ENCODE measurements at regions not wholly inside any gene's neighbourhood (a gene's known extent, or its start where the extent isn't known, plus 50 kb on each side); places are given as distances from the start of the nearest gene placed in this dataset.

DNA sequence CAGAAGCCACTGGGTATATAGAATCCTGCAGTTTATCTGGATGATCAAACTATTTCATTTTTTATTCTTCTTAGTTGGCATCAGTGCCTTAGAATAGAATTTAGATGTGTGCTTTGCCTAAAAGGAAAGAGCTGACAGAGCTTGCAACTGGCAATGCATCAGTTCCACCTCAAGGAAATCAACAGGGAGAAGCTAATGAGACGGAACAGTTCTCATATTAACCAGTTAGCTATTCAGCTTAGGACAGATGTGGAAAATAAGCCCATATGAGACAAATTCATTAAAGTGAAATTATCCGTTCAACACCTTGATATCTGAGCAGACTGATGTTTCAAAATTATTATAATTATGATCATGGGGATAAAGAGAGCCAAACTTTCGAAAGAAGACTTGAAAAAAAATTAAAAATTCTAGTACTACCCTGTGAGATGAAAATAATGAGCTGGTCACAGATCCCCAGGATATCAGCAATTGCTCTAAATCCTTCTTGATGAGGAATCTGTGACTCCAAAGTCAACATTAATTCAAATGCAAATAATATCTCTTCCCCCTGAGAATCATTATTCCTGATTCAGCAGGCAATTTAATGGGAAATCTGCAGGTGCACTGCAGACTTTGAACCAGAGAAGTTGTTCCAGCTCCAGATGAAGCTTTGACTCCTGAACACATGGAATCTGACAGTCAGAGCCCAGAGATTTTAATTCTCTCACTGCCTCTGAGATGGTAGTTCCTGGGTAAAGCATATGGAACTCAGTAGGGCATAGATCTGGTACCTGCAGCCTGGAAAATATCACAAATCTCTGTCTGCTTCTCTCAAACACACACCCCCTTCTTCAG, 486.8 kb downstream of the FOXO1 start:
- TF ChIP-seq, protein P1, sequence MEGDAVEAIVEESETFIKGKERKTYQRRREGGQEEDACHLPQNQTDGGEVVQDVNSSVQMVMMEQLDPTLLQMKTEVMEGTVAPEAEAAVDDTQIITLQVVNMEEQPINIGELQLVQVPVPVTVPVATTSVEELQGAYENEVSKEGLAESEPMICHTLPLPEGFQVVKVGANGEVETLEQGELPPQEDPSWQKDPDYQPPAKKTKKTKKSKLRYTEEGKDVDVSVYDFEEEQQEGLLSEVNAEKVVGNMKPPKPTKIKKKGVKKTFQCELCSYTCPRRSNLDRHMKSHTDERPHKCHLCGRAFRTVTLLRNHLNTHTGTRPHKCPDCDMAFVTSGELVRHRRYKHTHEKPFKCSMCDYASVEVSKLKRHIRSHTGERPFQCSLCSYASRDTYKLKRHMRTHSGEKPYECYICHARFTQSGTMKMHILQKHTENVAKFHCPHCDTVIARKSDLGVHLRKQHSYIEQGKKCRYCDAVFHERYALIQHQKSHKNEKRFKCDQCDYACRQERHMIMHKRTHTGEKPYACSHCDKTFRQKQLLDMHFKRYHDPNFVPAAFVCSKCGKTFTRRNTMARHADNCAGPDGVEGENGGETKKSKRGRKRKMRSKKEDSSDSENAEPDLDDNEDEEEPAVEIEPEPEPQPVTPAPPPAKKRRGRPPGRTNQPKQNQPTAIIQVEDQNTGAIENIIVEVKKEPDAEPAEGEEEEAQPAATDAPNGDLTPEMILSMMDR (conservative IDR thresholded peaks at IDR 0.05) = no peak
- H3K27ac ChIP-seq = no peak overlapping the region

DNA sequence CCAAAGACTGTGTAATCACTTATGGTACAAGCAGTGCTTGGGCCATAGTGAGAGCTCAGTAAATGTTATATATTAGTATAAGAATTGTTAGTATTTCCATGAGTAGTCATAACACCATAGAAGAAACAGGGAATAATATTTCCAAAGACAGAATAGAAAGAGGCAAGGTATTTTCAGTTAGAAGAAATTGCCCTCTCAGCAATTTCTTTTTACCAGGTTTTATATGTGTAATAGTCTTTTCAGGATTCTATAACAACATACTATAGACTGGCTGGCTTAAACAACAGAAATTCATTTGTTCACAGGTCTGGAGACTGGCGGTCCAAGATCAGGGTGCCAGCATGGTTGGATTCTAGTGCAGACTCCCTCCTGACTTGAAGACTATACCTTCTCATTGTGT, 485.7 kb downstream of the FOXO1 start:
- TF ChIP-seq, protein P1 (conservative IDR thresholded peaks at IDR 0.05) = no peak
- H3K27ac ChIP-seq = no peak overlapping the region

DNA sequence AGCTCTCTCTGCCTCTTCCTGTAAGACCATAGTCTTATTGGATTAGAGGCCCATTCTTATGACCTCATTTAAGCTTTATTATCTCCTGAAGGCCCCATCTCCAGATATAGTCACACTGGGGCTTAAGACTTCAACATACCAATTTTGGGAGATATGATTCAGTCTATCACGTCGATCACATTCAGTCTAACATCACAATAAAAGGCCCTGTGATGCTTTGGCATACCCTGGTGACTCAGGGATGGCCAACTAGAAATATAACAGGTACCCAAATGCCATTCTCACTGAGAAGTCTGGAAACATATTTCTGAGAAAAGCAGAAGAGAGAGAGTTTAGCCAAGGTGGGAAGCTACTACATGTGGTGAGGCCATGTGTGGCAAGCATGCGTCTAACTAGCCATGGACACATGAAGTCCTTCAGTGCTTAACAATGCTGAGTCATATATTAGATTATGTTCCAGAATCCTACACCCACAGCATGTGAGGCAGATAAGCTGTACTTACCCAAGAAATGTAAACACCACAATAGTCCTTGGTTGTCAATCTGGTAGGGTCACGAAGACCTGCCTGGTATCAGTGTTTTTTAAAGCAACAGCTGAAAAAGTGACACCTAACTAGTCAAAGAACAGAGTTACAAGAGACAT, 485.1 kb downstream of the FOXO1 start:
- TF ChIP-seq, protein P1 (conservative IDR thresholded peaks at IDR 0.05) = no peak
- H3K27ac ChIP-seq = no peak overlapping the region

GRCh38 chr13:40182591-40182990, 483.9 kb downstream of the FOXO1 start:
- TF ChIP-seq, protein P1 (conservative IDR thresholded peaks at IDR 0.05) = no peak

DNA sequence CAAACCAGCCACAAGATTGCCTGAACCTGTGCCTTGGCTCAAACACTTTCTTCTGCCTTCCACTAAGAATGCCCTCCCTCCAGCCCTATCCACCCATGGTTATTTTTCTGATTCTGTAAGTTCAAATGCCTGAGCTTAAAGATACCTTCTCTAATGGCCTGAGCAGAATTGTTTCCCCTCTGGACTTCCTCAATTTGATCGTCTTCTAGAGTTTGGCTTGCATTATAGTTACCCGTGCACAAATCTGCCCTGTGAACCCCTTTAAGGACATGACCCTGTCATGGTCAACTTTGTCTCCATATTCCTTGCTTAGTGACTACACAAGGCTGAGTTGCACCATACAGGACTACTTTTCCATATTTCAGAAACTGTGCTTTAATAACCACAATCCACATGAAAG, 481.0 kb downstream of the FOXO1 start:
- TF ChIP-seq, protein P1 (conservative IDR thresholded peaks at IDR 0.05) = no peak
- H3K27ac ChIP-seq = no peak overlapping the region

More at GRCh38 chr13:40182591-40182990, 483.9 kb downstream of the FOXO1 start:
- no peak overlapping the region for H3K27ac ChIP-seq

DNA sequence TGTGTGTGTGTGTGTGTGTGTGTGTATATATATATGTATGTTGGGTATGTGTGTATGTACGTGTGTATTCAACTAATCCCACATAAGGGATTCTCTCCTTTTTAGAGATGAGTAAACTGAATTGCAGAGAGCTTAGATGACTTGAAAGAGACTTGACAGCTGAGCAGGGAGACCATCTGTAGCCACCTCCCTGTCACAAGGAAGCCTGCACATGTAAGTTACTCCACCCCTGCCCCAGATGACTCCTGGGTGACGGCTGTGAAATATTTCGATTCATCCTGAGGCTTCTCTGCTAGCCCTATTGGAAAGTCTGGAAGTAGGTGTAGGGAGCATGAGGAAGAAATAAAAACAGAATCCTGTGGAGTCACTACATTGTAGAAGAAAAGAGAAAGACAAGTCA, 480.4 kb downstream of the FOXO1 start:
- TF ChIP-seq, protein P1 (conservative IDR thresholded peaks at IDR 0.05) = no peak
- H3K27ac ChIP-seq = no peak overlapping the region

GRCh38 chr13:40186626-40187323, 479.7 kb downstream of the FOXO1 start:
- TF ChIP-seq, protein P1 (conservative IDR thresholded peaks at IDR 0.05) = no peak
- no peak overlapping the region for H3K27ac ChIP-seq

All from VCaP (cell line).